Panc1 (cell line): ENCODE measurements at regions not wholly inside any gene's neighbourhood (a gene's known extent, or its start where the extent isn't known, plus 50 kb on each side); places are given as distances from the start of the nearest gene placed in this dataset.

ENCODE experiments used
- ATAC-seq: fragments of 200-7000 bp; cut with Tn5 transposase; 2 replicates; pipeline ENCODE4 v1.9.1; 2020; ENCODE audit warnings: mild to moderate bottlenecking, moderate library complexity
- BruUV-seq: library from RNA; stranded (reverse); fragments of 400-500 nt; replicated peaks from 2 replicates; lab custom pipeline; 2021; lab: Mats Ljungman, UMichigan
- CTCF ChIA-PET: fragments of 300-600 bp; sonication (Branson Sonifier 250); formaldehyde crosslinking; loops from one replicate; lab custom pipeline; 2022; ENCODE audit warnings: antibody characterized with exemption; lab: Charles Lee
- POLR2A ChIA-PET: fragments of 300-600 bp; sonication (Branson Sonifier 250); formaldehyde crosslinking; loops from one replicate; lab custom pipeline; 2022; ENCODE audit warnings: antibody characterized with exemption; lab: Charles Lee
- DNase-seq: peaks from one replicate; pipeline ENCODE4 v3.0.0-alpha.2; 2010; ENCODE audit warnings: low read depth, low spot score
- H3K27ac ChIP-seq: 2 replicates; pipeline ENCODE4 v1.5.1; 2011; ENCODE audit warnings: mild to moderate bottlenecking, low read length, inconsistent platforms
- H3K27me3 ChIP-seq: fragments of 200-500 bp; sonication (Bioruptor generic); 2 replicates; pipeline ENCODE4 v1.6.0; 2014; ENCODE audit warnings: low read length, inconsistent platforms; ENCODE audit not compliant: control insufficient read depth, insufficient read depth
- H3K36me3 ChIP-seq: fragments of 200-500 bp; sonication (Bioruptor generic); 2 replicates; pipeline ENCODE4 v1.5.1; 2014; ENCODE audit warnings: inconsistent platforms, mild to moderate bottlenecking, low read length, moderate library complexity; ENCODE audit not compliant: control insufficient read depth, insufficient read depth
- H3K4me1 ChIP-seq: 2 replicates; pipeline ENCODE4 v1.5.1; 2011; ENCODE audit warnings: inconsistent platforms, mild to moderate bottlenecking, low read length, moderate library complexity; ENCODE audit not compliant: control insufficient read depth, insufficient read depth
- H3K4me3 ChIP-seq, 2 experiments: 2 replicates each; pipeline ENCODE4 v1.5.1; 2011 to 2012; ENCODE audit warnings: low read depth in 2 of 2, low read length in 2 of 2, mild to moderate bottlenecking in 2 of 2, inconsistent platforms in 1 of 2, moderate library complexity in 1 of 2
- H3K9me3 ChIP-seq: fragments of 200-500 bp; sonication (Bioruptor generic); 2 replicates; pipeline ENCODE4 v1.5.1; 2014; ENCODE audit warnings: low read depth, mild to moderate bottlenecking, inconsistent platforms, low read length, moderate library complexity; ENCODE audit not compliant: control insufficient read depth, insufficient read depth
- POLR2AphosphoS5 ChIP-seq: IDR thresholded peaks from 2 replicates; pipeline ENCODE4 v1.6.1; 2012; ENCODE audit warnings: mild to moderate bottlenecking, low read depth, low read length, moderate library complexity
- REST ChIP-seq, 2 experiments: IDR thresholded peaks; 2 replicates each; pipeline ENCODE4 v1.6.1; 2011 to 2012; ENCODE audit warnings: low read depth in 2 of 2, control low read depth in 1 of 2, low read length in 1 of 2, mild to moderate bottlenecking in 1 of 2, moderate library complexity in 1 of 2; ENCODE audit not compliant: insufficient read depth in 1 of 2
- SIN3A ChIP-seq: IDR thresholded peaks from 2 replicates; pipeline ENCODE4 v1.6.1; 2012; ENCODE audit warnings: low read depth, mild to moderate bottlenecking, low read length, moderate library complexity, borderline replicate concordance; ENCODE audit not compliant: insufficient read depth
- TCF7L2 ChIP-seq: IDR thresholded peaks from 2 replicates; pipeline ENCODE4 v1.6.1; 2011; ENCODE audit warnings: mild to moderate bottlenecking, low read depth, low read length, inconsistent platforms
- in situ Hi-C: cut with HindIII; loops from 2 replicates; pipeline ENCODE4 v1.10.0; 2016; ENCODE audit warnings: low sequenced_read_pairs, low pct_unique_long_range_greater_than_20kb
- intact Hi-C: fragments of 100-400 bp; cut with micrococcal nuclease; formaldehyde crosslinking; loops from one replicate; pipeline ENCODE4 v1.10.0; 2022; ENCODE audit not compliant: unreplicated experiment
- TF ChIP-seq, protein P1 (sequence below): fragments of 450-650 bp; IDR thresholded peaks from 2 replicates; pipeline ENCODE4 v1.5.1; 2017; ENCODE audit warnings: mild to moderate bottlenecking

- H3K27me3 ChIP-seq, result no peaks in the 10 kb centered on the region
- H3K9me3 ChIP-seq, result no peaks in the 10 kb centered on the region
- ATAC-seq (no peak), DNase-seq (no peak)
- H3K4me3 ChIP-seq, result no peak overlapping the region
- H3K4me1 ChIP-seq, result no peaks in the 10 kb centered on the region
- ChIA-PET POLR2A (no interaction called here), CTCF (no interaction called here)
- no peak overlapping the region for H3K27ac ChIP-seq
- in situ Hi-C loops (no loop called here), intact Hi-C loops (no loop called here)
- no peaks in the 10 kb centered on the region for H3K36me3 ChIP-seq
- no TSS peak for BruUV-seq
- TF ChIP-seq POLR2AphosphoS5, result no peak
- TF ChIP-seq, protein P1, sequence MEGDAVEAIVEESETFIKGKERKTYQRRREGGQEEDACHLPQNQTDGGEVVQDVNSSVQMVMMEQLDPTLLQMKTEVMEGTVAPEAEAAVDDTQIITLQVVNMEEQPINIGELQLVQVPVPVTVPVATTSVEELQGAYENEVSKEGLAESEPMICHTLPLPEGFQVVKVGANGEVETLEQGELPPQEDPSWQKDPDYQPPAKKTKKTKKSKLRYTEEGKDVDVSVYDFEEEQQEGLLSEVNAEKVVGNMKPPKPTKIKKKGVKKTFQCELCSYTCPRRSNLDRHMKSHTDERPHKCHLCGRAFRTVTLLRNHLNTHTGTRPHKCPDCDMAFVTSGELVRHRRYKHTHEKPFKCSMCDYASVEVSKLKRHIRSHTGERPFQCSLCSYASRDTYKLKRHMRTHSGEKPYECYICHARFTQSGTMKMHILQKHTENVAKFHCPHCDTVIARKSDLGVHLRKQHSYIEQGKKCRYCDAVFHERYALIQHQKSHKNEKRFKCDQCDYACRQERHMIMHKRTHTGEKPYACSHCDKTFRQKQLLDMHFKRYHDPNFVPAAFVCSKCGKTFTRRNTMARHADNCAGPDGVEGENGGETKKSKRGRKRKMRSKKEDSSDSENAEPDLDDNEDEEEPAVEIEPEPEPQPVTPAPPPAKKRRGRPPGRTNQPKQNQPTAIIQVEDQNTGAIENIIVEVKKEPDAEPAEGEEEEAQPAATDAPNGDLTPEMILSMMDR, result no peak
- TF ChIP-seq TCF7L2, result no peak
- no peak for TF ChIP-seq SIN3A
- no peak for TF ChIP-seq REST (IDR thresholded peaks at IDR 0.05; ENCODE audit: insufficient read depth in 1 of 2, low read depth in 2 of 2, low read length in 1 of 2)
These were observed 199.7 kb downstream of the SAMD5 start for GRCh38 chr6:147708170-147708569.

DNA sequence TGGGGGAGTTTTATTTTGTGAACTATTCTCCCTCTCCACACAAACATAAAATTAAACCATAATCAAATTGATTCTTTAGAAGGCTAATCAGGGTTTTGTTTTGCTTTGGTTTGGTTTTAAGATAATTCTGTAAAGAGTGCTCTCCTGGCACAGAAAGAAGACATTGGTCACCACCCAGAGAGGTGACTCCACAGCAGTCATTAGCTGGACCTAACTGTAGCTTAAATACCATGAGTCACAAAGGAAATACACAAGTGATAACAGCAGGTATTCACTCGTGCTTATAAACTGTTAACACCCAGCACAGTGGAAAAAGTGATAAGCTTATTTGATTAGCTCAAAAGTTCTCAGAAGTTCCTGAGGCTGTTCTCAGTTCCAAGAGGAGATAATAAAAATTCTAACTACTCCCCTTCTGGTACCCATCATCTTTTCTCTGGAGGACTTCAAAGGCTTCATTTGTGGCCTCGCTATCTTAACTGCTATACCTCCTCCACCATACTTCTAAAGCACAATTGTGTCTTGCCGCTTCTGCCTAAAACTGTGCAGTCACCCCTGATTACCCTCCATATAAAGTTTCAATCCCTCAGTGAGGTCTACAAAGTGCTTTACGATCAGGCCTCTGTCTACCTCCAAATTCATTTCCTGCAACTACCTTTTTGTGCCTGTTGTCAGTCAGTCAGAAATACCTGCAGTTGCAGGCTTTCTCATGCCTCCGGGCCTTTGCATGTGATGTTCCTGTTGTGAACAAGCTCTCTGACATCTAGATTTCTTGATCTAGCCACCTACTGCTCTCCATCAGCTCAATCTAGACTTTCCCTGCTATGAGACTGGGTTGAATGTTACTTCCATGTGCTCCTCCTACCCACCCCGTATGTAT is 201.1 kb downstream of the SAMD5 start:
- no TSS peak for BruUV-seq
- TF ChIP-seq, protein P1, result no peak
- no peak for TF ChIP-seq TCF7L2
- no peak for TF ChIP-seq SIN3A
- no peak for TF ChIP-seq POLR2AphosphoS5
- no peak for TF ChIP-seq REST (IDR thresholded peaks at IDR 0.05; ENCODE audit: insufficient read depth in 1 of 2, low read depth in 2 of 2, low read length in 1 of 2)
- Histone ChIP-seq H3K27me3 (no peaks in the 10 kb centered on the region), H3K9me3 (no peaks in the 10 kb centered on the region), H3K27ac (no peak overlapping the region), H3K36me3 (no peaks in the 10 kb centered on the region), H3K4me3 (no peak overlapping the region), H3K4me1 (no peaks in the 10 kb centered on the region)
- ChIA-PET POLR2A (no interaction called here), CTCF (no interaction called here)
- intact Hi-C loops, result no loop called here
- in situ Hi-C loops, result no loop called here
- ATAC-seq (no peak), DNase-seq (no peak)
